Vagina (tissue), 2 donors: ENCODE measurements at regions not wholly inside any gene's neighbourhood (a gene's known extent, or its start where the extent isn't known, plus 50 kb on each side); places are given as distances from the start of the nearest gene placed in this dataset.
"Not testable (repeated sequence)": the region's sequence is repeated elsewhere in the genome, so short reads cannot be mapped to it uniquely, and the experiment has no call there.

Experiments used
- DNase-seq, 2 donors: peaks; one replicate each; pipeline ENCODE4 v3.0.0-alpha.2; 2017; ENCODE audit errors: extremely low spot score in 2 of 2
- H3K27ac ChIP-seq: fragments of 200-600 bp; sonication (generic); one replicate; pipeline ENCODE4 v1.5.1; 2019
- H3K27me3 ChIP-seq: fragments of 200-600 bp; sonication (generic); one replicate; pipeline ENCODE4 v1.5.1; 2019
- H3K36me3 ChIP-seq, 2 donors: fragments of 200-600 bp; sonication (generic); one replicate each; pipeline ENCODE4 v1.5.1; 2017 to 2019
- H3K4me1 ChIP-seq: fragments of 200-600 bp; sonication (generic); one replicate; pipeline ENCODE4 v1.5.1; 2019
- H3K4me3 ChIP-seq, 2 donors: fragments of 200-600 bp; sonication (generic); 1 replicate in 1 of 2; 2 replicates in 1 of 2; pipeline ENCODE4 v1.5.1; 2016 to 2019
- H3K9me3 ChIP-seq: fragments of 200-600 bp; sonication (generic); one replicate; pipeline ENCODE4 v1.5.1; 2019
- POLR2A ChIP-seq, 2 donors: fragments of 450-650 bp; IDR thresholded peaks; one replicate each; pipeline ENCODE4 v1.6.1; 2017; ENCODE audit warnings: antibody characterized with exemption in 2 of 2, mild to moderate bottlenecking in 2 of 2, moderate library complexity in 2 of 2
- POLR2AphosphoS5 ChIP-seq, 2 donors: sonication (generic); formaldehyde crosslinking; IDR thresholded peaks; one replicate each; pipeline ENCODE4 v1.9.0; 2017; ENCODE audit warnings: antibody characterized with exemption in 2 of 2, mild to moderate bottlenecking in 2 of 2, low read depth in 1 of 2; ENCODE audit not compliant: insufficient read depth in 1 of 2
- intact Hi-C: fragments of 100-400 bp; cut with DNase I; formaldehyde crosslinking; loops from one replicate; pipeline ENCODE4 v1.15.1; 2023
- TF ChIP-seq, protein P1 (sequence below), 3 experiments: fragments of 450-650 bp in 2 of 3; fragments of 200-600 bp in 1 of 3; sonication (generic) in 1 of 3; IDR thresholded peaks; one replicate each; pipeline ENCODE4 v1.5.1; 2017 to 2019; ENCODE audit warnings: antibody characterized with exemption in 3 of 3, mild to moderate bottlenecking in 2 of 3, moderate library complexity in 2 of 3

DNA sequence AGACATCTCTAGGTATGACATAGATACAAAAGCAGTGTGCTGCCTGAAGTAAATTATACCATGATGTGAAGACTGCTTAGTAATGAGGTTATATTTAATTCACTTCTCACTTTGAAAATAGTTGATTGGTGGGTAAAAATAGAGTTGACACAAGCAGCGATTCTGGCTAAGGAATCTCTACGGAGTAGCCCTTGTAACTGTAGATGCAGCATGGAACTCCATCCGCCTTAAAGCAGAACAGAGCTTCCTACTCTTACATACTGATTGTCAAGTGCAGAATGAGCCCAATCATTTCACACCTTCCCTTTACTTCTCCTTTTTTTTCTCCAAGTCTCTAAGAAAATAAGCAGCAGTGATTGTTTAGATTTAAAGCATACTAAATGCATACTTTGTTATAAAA is 1594.6 kb upstream of the SLC39A10 start:
- DNase-seq: no peak
- Histone ChIP-seq H3K27me3 (no peaks in the 10 kb centered on the region), H3K36me3 (no peaks in the 10 kb centered on the region), H3K9me3 (no peaks in the 10 kb centered on the region), H3K27ac (no peak overlapping the region), H3K4me1 (no peaks in the 10 kb centered on the region), H3K4me3 (no peak overlapping the region)
- TF ChIP-seq POLR2A (IDR thresholded peaks at IDR 0.05) (no peak), POLR2AphosphoS5 (IDR thresholded peaks at IDR 0.05; ENCODE audit: insufficient read depth in 1 of 2, low read depth in 1 of 2) (no peak)
- TF ChIP-seq, protein P1, sequence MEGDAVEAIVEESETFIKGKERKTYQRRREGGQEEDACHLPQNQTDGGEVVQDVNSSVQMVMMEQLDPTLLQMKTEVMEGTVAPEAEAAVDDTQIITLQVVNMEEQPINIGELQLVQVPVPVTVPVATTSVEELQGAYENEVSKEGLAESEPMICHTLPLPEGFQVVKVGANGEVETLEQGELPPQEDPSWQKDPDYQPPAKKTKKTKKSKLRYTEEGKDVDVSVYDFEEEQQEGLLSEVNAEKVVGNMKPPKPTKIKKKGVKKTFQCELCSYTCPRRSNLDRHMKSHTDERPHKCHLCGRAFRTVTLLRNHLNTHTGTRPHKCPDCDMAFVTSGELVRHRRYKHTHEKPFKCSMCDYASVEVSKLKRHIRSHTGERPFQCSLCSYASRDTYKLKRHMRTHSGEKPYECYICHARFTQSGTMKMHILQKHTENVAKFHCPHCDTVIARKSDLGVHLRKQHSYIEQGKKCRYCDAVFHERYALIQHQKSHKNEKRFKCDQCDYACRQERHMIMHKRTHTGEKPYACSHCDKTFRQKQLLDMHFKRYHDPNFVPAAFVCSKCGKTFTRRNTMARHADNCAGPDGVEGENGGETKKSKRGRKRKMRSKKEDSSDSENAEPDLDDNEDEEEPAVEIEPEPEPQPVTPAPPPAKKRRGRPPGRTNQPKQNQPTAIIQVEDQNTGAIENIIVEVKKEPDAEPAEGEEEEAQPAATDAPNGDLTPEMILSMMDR (IDR thresholded peaks at IDR 0.05): no peak
- intact Hi-C loops: no loop called here

- H3K4me3 ChIP-seq: no peak overlapping the region
Observed at GRCh38 chr2:194060269-194060668, 1596.8 kb upstream of the SLC39A10 start.

DNA sequence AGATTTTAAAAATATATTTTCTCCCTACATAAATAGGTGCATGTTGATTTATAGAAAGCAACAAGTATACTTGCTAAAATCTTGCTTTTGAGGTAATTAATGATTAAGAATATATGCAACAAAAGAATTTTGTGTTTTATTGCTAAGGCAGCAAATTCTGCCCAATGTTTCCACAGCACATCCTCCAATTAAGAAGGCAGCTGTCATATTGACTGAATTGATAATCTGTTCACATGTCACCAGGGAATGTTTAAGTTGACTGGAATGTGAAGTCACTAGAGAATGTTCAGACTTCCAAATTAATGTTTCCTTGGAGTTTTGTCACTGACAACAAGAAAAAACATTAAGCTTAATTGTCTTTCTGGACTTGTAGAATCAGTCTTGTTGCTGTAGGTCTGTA is 1602.7 kb upstream of the SLC39A10 start:
- no peak for DNase-seq
- no peaks in the 10 kb centered on the region for H3K9me3 ChIP-seq
- H3K4me1 ChIP-seq: no peaks in the 10 kb centered on the region
- TF ChIP-seq POLR2AphosphoS5 (IDR thresholded peaks at IDR 0.05; ENCODE audit: insufficient read depth in 1 of 2, low read depth in 1 of 2): no peak
- no peak for TF ChIP-seq POLR2A (IDR thresholded peaks at IDR 0.05)
- TF ChIP-seq, protein P1 (IDR thresholded peaks at IDR 0.05): no peak
- intact Hi-C loops: no loop called here
- H3K27ac ChIP-seq: no peak overlapping the region
- H3K27me3 ChIP-seq: no peaks in the 10 kb centered on the region
- H3K4me3 ChIP-seq: no peak overlapping the region
- no peaks in the 10 kb centered on the region for H3K36me3 ChIP-seq

More at GRCh38 chr2:194060269-194060668, 1596.8 kb upstream of the SLC39A10 start:
- no peaks in the 10 kb centered on the region for H3K4me1 ChIP-seq
- TF ChIP-seq, protein P1 (IDR thresholded peaks at IDR 0.05): no peak
- no peak for TF ChIP-seq POLR2A (IDR thresholded peaks at IDR 0.05)
- no peak for TF ChIP-seq POLR2AphosphoS5 (IDR thresholded peaks at IDR 0.05; ENCODE audit: insufficient read depth in 1 of 2, low read depth in 1 of 2)
- no peak for DNase-seq
- H3K36me3 ChIP-seq: no peaks in the 10 kb centered on the region
- H3K9me3 ChIP-seq: no peaks in the 10 kb centered on the region
- intact Hi-C loops: no loop called here
- H3K27ac ChIP-seq: no peak overlapping the region
- H3K27me3 ChIP-seq: no peaks in the 10 kb centered on the region

- Histone ChIP-seq H3K27me3 (no peaks in the 10 kb centered on the region), H3K4me3 (no peak overlapping the region), H3K4me1 (no peaks in the 10 kb centered on the region), H3K36me3 (no peaks in the 10 kb centered on the region), H3K9me3 (no peaks in the 10 kb centered on the region), H3K27ac (no peak overlapping the region)
- intact Hi-C loops: no loop called here
- TF ChIP-seq, protein P1 (IDR thresholded peaks at IDR 0.05): no peak
- TF ChIP-seq POLR2A (IDR thresholded peaks at IDR 0.05) (no peak), POLR2AphosphoS5 (IDR thresholded peaks at IDR 0.05; ENCODE audit: insufficient read depth in 1 of 2, low read depth in 1 of 2) (no peak)
- no peak for DNase-seq
Observed at GRCh38 chr2:194044321-194044720, 1612.7 kb upstream of the SLC39A10 start.

DNA sequence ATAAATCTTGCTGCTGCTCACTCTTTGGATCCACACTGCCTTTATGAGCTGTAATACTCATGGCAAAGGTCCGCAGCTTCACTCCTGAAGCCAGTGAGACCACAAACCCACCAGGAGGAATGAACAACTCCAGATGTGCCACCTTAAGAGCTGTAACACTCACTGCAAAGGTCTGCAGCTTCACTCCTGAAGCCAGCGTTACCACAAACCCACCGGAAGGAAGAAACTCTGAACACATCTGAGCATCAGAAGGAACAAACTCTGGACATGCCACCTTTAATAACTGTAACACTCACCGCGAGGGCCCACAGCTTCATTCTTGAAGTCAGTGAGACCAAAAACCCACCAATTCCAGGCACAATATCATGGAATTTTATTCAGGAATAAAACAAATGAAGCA is 1635.9 kb upstream of the SLC39A10 start:
- H3K27ac ChIP-seq, DNase-seq, H3K4me1 ChIP-seq, intact Hi-C loops, H3K4me3 ChIP-seq, H3K27me3 ChIP-seq, H3K36me3 ChIP-seq, H3K9me3 ChIP-seq: not testable (repeated sequence)

DNA sequence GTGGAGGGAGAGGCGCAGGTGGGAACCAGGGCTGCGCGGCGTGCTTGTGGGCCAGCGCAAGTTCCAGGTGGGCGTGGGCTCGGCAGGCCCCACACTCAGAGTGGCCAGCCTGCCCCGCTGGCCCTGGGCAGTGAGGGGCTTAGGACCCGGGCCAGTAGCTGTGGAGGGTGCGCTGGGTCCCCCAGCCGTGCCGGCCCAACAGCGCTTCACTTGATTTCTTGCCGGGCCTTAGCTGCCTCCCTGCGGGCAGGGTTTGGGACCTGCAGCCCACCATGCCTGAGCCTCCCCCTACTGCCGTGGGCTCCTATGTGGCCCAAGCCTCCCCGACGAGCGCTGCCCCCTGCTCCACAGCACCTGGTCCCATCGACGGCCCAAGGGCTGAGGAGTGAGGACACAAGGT is 1636.9 kb upstream of the SLC39A10 start:
- Histone ChIP-seq H3K36me3 (no peaks in the 10 kb centered on the region), H3K4me1 (no peaks in the 10 kb centered on the region), H3K9me3 (no peaks in the 10 kb centered on the region), H3K27ac (no peak overlapping the region), H3K4me3 (no peak overlapping the region), H3K27me3 (no peaks in the 10 kb centered on the region)
- intact Hi-C loops: no loop called here
- DNase-seq: no peak
- TF ChIP-seq POLR2AphosphoS5 (IDR thresholded peaks at IDR 0.05; ENCODE audit: insufficient read depth in 1 of 2, low read depth in 1 of 2) (no peak), POLR2A (IDR thresholded peaks at IDR 0.05) (no peak)
